ENCODE measurements at regions not wholly inside any gene's neighbourhood (a gene's known extent, or its start where the extent isn't known, plus 50 kb on each side); places are given as distances from the start of the nearest gene placed in this dataset.
A peak's percentile ranks its signal among the peaks of the same experiment; 100 is the strongest.
"Not testable (repeated sequence)": the region's sequence is repeated elsewhere in the genome, so short reads cannot be mapped to it uniquely, and the experiment has no call there.

DNA sequence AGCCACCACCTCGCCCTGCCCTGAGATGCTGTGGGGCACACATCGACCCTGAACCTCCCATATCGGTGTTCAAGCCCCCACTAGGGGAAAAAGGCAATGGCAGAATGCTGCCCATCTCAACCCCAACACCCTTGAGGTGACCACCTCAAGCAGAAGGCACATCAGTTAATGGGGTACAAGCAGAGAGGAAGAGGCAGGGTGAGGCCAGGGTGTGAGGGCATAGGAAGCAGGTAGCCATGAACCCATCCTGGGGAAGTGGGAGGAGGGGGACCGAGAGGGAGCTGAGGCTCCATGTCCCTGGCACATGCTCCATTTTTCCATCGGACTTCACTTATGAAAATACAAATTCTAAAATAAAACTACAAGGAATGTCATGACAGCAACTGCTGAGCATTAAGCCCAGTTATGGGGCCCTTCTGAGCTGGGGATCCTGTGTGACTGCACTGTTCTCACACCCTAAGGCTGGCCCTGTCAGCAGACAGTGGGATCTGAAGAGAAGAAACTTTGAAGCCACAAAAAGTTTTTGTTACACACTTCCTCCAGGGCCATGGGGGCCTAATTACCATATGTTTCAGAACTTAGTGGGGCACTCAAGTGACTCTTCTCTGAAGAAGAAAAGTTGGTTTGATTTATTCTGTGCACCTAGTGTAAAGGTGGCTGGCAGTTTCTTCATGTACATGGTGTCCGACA, 68.2 kb upstream of the FAM241A start:
- DNase-seq (ENCODE audit: low spot score) = no peak

- no peak for DNase-seq (ENCODE audit: low spot score)
Measured at GRCh38 chr4:112077743-112078142, 67.5 kb upstream of the FAM241A start.

DNA sequence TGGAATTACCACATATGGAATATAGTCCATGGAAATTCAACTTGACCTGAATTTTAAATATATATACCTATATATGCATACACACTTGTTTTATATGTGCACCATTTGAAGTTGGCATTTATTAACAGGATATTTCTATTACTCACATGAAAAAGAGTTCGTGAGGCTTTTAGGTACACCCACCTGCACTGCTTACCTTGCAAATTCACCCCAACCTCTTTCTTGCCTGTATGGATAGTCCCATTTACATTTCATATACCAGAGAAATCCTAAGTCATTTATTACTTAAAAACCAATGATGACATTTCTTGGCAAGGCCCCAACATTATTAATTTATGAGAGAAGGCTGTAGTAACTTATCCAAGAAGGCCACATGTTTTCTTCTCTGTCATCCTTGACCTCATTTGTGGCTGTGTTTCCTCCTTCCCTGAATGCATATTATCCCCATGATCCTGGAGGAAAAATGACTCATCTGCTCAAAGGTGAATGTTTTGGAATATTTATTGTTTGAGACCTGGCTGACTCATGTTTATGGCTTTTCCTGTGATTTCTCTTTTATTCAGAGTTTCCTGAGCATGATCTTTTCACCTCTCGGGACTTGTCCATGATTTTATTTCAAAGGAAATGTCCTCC, 62.2 kb upstream of the FAM241A start:
- peak; percentile 44 for DNase-seq (ENCODE audit: low spot score)

GRCh38 chr4:112083587-112084347, 61.5 kb upstream of the FAM241A start:
- no peak for DNase-seq (ENCODE audit: low spot score)

DNA sequence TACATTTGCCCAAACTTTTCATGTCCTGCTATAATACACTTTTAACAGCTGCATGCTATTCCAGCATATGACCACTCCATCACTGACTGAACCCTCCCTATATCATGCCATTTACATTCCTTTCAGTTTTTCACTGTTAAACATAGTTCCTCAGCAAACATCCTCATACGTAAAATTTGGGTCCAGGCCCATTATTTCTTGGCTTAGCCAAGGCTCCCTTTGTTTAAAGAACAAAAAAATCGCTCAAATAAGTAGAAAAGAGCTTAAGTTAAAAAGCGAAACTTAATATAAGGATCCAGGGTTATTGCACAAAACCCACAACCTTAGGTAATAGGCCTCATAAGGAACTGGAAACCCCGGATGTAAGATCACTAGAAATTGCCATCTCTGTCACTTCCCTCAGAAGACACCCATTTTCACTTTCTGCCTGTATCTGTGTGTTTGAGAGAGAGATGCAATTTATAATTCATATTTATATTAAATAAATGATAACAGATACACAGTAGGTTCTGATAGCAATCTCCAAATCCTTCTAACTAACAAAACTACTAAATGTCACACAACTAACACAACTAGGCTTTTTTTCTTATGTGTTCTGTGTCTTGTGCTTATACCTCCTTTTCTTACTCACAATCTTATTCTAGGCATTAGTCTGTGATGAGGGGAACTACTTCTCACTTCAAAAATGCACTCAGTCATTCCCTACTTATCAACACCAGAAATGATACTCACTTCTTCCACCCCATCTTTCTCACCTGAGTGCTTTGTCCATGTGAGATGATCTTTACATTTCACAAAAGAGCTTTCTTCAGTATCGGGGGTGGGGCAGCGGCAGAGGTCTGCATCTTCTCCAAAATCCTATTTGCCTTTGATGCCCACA, 59.9 kb upstream of the FAM241A start:
- DNase-seq (ENCODE audit: low spot score) = no peak

- DNase-seq (ENCODE audit: low spot score) = no peak
Measured at GRCh38 chr4:112086036-112086434, 59.2 kb upstream of the FAM241A start.

GRCh38 chr4:112086661-112087060, 58.6 kb upstream of the FAM241A start:
- DNase-seq (ENCODE audit: low spot score) = not testable (repeated sequence)

DNA sequence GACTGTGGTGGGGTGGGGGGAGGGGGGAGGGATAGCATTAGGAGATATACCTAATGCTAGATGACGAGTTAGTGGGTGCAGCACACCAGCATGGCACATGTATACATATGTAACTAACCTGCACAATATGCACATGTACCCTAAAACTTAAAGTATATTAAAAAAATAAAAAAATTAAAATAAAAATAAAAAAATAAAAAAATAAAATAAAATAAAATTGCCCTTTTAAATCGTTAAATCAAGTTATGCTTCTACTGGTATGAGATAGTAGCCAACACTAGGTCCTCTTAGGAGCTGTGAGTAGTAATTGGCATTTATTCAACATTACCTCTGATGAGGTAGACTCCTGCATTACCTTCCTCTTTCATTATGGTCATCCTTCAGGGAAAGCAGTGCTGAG, 52.9 kb upstream of the FAM241A start:
- not testable (repeated sequence) for DNase-seq (ENCODE audit: low spot score)

DNA sequence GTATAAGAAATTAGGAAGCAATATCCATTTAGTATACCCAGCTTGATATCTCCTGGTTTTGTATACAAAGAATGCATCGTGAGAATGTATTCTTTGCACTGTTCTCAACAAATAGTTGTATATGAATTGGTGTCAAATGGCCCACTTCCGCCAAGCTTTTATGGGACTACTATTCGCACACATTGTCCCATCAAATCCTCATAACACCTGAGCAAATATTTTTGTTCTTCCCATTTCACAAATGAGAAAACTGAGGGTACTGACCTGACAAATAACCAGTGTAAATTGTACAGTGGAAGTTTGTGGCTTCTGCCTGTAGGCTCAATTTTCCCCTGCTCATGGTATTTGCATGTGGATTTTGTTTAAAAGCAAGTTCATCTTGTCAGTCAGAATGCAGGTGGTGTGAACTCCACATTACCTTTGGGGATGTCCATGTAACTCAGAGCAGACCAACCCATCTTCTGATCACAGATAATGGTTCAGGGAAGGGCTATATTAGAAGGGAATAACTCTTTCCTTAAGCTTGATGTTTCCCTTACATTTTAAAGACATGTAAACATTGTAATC, 51.5 kb upstream of the FAM241A start:
- no peak for DNase-seq (ENCODE audit: low spot score)

DNA sequence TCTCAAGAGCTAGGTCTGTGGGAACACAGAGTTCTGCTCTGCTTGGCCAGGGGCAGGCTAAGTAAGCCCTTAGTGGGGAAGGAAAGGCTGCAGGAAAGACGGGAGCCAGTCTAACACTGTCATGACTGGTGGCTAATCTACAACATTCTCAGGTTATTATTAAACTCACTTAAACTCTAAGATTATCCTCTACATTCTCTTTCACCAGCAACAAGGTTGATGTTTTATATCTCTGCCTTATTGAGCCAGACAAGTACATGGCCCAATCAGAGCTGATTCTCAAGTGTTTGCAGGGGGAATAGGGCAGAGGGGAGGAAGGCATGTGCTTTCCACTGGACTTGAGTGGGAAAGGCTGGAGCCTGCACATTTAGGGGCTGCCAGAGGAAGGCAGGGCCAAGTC, 50.9 kb upstream of the FAM241A start:
- DNase-seq (ENCODE audit: low spot score) = no peak
